T-helper 1 cell treated with Interleukin-12 subunit alpha and Interleukin-12 subunit beta and Interleukin-4 antibody, amounts not matched to agents 30 ng/mL and 1 ng/mL, for 36 hours (primary cell): ENCODE measurements at regions not wholly inside any gene's neighbourhood (a gene's known extent, or its start where the extent isn't known, plus 50 kb on each side); places are given as distances from the start of the nearest gene placed in this dataset.

ENCODE experiments used
- intact Hi-C: fragments of 100-400 bp; cut with micrococcal nuclease; formaldehyde crosslinking; loops from one replicate; pipeline ENCODE4 v1.15.1; 2024

- intact Hi-C loops, result no loop called here
Measured at GRCh38 chr11:15484398-15484797, 369.7 kb downstream of the INSC start.

DNA sequence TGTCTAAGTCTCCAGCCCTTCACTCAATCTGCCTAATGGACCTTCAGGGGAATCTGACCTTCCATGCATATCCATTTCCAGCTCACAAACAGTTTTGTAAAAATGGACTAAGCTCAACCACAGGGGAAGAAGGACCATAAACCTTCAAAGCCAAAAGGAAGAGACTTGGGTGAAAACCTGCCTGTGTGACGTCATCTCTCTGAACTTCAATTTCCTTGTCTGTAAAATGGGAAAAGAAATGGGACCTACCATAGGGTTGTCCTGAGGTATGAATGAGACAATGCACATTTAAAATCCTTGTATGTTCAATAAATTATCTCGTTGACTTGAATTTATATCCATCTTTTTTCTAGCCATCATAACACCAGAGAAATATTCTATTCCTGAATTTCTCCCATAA, 370.7 kb downstream of the INSC start:
- intact Hi-C loops, result no loop called here

- intact Hi-C loops, result no loop called here
Measured at GRCh38 chr11:15489281-15489680, 374.6 kb downstream of the INSC start.

- intact Hi-C loops, result no loop called here
Measured at GRCh38 chr11:15490535-15490934, 375.8 kb downstream of the INSC start.

DNA sequence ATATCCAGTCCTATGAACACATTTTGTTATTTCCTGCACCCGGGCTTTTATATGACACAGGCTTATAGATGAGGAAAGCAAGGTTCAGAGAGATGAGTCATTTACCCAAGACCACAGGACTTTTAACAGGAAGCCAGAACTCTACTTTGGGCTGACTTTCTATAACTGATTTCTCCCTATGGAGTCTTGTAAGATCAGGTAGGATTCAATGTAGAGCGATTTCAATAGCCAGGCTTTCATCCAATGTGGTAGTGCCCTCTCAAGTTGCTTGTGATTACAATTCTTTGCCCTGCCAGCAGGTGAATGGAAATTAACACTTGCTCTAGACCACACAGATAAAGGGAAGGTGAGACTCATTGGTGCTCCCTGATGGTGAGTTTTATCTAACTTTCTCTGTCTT, 378.3 kb downstream of the INSC start:
- intact Hi-C loops, result no loop called here

DNA sequence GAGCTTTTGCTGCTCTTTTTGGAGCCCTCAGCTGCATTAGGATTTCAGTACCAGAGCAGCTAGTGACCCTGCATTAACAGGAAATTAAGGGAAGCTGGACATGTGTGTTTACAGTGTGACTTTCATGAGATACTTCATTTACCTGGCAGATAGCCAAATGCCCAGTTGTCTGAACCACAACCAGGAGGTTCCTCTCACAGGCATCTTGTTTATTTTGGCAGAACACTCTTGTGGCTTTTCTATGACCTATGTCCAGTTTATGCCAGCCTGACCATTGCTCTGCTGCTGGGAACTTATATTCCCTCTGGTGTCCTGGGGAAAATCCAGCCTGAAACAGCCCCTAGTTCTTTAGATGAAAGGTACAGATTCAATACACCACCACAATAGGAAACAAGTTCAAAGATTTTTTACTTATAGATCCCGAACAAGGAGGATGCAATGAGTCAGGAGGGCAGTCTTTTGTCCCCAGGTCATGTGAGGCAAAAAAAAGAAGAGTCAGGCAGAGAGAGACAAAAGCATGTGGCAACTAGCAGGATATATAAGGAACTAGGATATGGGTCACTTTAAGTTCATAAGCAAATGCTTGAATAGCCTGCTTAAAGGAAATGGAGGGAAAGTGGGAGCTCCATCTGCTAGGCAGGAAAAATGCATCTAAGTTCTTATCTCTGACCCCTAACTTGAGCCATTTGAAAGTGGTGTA, 379.3 kb downstream of the INSC start:
- intact Hi-C loops, result no loop called here

DNA sequence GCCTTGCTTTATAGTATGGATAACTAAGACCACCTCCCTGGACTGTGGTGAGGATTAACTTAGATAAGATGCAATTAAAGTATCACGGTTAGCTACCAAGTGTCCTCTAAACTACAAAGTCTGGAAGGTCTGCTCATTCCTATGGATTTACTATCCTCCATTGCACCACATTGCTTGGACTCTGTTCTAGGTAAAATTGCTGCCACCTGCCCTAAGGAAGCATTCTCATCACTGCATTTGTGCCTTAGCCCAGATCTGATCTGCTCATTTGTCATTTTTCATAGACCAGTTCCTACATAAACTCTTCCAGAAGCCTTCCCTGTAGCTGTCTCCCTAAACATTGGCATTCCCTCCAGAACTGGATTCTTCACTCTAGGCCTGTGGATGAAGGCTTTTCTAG, 380.0 kb downstream of the INSC start:
- intact Hi-C loops, result no loop called here

- intact Hi-C loops, result no loop called here
Measured at GRCh38 chr11:15495462-15495861, 380.7 kb downstream of the INSC start.

GRCh38 chr11:15497366-15497765, 382.6 kb downstream of the INSC start:
- intact Hi-C loops, result no loop called here

DNA sequence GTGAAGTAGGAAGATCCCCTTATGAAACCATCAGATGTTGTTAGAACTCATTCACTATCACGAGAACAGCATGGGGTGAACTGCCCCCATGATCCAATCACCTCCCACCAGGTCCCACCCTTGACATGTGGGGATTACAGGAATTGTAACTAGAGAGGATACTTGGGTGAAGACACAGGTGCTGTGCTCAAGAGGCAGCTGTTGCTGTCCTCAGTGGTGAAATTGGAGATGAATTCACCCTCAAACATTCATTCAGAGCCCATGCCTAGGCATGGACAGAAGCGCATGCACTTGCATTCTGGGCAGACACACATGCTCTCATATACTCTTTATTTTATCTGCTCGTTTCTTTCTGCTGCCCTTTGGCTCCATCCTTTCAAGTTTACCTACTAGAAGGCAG, 385.0 kb downstream of the INSC start:
- intact Hi-C loops, result no loop called here

- intact Hi-C loops, result no loop called here
Measured at GRCh38 chr11:15500643-15501042, 385.9 kb downstream of the INSC start.

- intact Hi-C loops, result no loop called here
Measured at GRCh38 chr11:15501566-15501965, 386.8 kb downstream of the INSC start.

- intact Hi-C loops, result no loop called here
Measured at GRCh38 chr11:15505155-15505554, 390.4 kb downstream of the INSC start.

- intact Hi-C loops, result no loop called here
Measured at GRCh38 chr11:15507592-15507991, 392.9 kb downstream of the INSC start.

DNA sequence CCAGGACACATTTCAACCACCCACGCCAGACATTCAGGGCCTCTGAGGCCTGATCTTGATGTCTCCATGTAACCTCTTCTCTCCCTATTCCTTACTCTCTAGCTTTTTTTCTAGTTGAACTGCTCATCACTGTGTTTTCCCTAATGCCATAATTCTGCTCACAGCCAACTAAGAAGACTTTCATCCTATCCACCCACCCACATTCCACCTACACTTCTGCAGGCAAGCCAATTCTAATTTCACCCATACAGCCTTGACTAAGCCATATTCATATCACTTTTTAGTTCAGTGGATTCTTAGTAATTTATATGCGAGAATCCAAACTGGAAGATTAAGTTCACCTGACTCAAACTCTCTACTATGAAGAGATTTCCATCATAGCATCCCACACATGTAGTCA, 394.4 kb downstream of the INSC start:
- intact Hi-C loops, result no loop called here

- intact Hi-C loops, result no loop called here
Measured at GRCh38 chr11:15519124-15519791, 404.5 kb downstream of the INSC start.

DNA sequence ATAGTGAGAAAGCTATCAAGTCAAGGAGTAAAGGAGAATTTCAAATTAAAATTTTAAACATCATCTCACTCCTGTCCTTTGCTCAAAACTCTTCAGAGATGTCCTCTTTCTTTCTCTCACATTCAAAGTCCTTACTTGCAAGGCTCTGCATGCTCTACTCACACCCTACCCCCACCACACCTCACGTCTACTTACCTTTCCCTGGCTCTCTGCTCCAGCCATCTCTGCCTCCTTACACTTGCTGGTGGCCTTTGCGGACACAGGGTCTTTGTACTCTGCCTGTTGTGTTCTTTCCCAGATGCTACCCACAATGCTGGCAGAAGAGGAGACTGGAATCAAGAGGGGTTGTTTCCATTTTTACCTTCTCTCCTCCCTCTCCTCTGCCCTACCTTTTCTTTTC, 405.2 kb downstream of the INSC start:
- intact Hi-C loops, result no loop called here

- intact Hi-C loops, result no loop called here
Measured at GRCh38 chr11:15523543-15523942, 408.8 kb downstream of the INSC start.

DNA sequence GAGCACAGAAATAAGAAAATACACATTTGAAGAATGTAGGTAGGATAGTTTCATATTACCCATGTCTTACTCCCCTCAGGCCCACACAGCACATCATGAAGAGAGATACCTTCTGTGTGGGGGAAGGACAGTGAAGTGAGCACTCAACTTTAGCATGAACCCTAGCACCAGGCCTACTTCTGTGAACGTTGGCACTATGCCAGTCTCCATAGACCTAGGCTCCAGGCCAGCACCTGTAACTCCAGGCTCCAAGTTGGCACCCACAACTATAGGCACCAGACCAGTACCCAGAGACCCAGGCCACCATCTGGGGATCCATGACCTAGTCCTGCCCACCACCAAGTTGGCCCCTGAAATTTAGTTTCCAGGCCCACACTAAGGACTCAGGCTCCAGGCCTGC, 410.9 kb downstream of the INSC start:
- intact Hi-C loops, result no loop called here

DNA sequence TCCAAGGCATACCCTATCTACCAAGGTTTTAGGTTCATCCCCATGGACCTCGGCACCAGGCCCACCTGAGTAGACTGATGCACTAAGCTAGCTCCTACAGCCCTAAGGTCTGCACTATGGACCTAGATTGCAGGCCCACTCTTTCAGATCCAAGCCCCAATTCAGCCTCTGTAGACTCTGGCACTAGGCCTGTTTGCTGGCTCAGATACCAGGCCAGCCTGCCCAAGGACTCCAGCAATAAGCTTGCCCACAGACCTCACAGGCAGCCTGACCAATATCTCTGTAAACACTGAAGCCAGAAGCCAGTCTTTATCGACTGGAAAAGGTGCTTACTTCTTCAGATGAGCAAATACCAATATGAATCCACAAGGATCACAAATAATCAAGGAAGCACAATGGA, 411.3 kb downstream of the INSC start:
- intact Hi-C loops, result no loop called here

DNA sequence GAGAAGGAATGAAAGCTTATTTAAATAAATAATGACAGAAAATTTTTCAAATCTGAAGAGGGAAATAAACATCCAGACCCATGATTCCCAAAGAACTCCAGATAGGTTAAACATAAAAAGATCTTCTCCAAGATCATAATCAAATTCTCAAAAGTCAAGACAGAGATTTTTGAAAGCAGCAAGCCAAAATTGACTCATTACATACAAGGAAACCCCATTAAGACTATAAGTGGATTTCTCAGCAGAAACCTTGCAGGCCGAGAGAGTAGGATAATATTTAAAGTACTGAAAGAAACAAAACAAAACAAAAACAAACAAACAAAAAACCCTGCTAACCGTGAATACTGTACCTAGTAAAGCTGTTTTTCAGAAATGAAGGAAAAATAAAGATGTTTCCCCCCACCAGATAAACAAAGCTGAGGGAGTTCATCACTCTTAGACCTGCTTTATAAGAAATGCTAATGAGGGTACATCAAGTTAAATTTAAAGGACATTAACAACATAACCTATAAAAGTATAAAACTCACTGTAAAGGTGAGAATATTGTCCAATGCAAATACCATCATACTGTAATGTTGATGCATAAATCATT, 412.2 kb downstream of the INSC start:
- intact Hi-C loops, result no loop called here

GRCh38 chr11:15532432-15532831, 417.7 kb downstream of the INSC start:
- intact Hi-C loops, result no loop called here

- intact Hi-C loops, result no loop called here
Measured at GRCh38 chr11:15534266-15534665, 419.5 kb downstream of the INSC start.
